ENCODE measurements at regions not wholly inside any gene's neighbourhood (a gene's known extent, or its start where the extent isn't known, plus 50 kb on each side); places are given as distances from the start of the nearest gene placed in this dataset.

DNA sequence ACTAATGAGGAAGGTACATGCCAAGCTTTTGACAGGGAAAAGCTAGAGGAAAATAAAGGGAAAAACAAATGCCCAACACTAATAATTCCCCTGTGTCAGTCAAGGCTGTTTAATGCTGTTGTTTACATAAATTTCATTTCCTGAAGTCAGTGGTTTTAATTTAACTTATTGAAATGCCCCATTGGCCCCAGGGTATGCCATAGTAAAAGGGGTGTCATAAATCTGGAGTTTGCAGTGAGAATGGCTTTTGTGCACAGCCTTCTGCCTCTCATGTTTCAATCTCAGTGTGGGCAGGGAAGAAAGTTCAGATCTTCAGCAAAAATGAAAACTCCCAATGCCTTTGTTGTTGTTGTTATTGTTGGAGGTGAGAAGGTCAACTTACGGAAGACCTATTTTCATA lies 550.1 kb upstream of the DCC start:
- TF ChIP-seq, protein P1, sequence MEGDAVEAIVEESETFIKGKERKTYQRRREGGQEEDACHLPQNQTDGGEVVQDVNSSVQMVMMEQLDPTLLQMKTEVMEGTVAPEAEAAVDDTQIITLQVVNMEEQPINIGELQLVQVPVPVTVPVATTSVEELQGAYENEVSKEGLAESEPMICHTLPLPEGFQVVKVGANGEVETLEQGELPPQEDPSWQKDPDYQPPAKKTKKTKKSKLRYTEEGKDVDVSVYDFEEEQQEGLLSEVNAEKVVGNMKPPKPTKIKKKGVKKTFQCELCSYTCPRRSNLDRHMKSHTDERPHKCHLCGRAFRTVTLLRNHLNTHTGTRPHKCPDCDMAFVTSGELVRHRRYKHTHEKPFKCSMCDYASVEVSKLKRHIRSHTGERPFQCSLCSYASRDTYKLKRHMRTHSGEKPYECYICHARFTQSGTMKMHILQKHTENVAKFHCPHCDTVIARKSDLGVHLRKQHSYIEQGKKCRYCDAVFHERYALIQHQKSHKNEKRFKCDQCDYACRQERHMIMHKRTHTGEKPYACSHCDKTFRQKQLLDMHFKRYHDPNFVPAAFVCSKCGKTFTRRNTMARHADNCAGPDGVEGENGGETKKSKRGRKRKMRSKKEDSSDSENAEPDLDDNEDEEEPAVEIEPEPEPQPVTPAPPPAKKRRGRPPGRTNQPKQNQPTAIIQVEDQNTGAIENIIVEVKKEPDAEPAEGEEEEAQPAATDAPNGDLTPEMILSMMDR (IDR thresholded peaks at IDR 0.05) = no peak
- no peak for TF ChIP-seq POLR2A (IDR thresholded peaks at IDR 0.05)
